ENCODE measurements at regions not wholly inside any gene's neighbourhood (a gene's known extent, or its start where the extent isn't known, plus 50 kb on each side); places are given as distances from the start of the nearest gene placed in this dataset.

GRCh38 chr5:27465140-27465539, 426.8 kb upstream of the CDH9 start (continued):
- no peak for TF ChIP-seq POU5F1 (IDR thresholded peaks at IDR 0.05; ENCODE audit: low read depth, low read length)
- TF ChIP-seq TCF12 (IDR thresholded peaks at IDR 0.05; ENCODE audit: low read depth, low read length): no peak
- TF ChIP-seq RBBP5 (IDR thresholded peaks at IDR 0.05; ENCODE audit: borderline replicate concordance, low read depth, low read length): no peak
- TF ChIP-seq BCL11A (IDR thresholded peaks at IDR 0.05; ENCODE audit: low read depth in 2 of 2, low read length in 2 of 2): no peak

Measured in H1 (cell line).